PC-3 (cell line): ENCODE measurements at regions not wholly inside any gene's neighbourhood (a gene's known extent, or its start where the extent isn't known, plus 50 kb on each side); places are given as distances from the start of the nearest gene placed in this dataset.

Source experiments
- CTCF ChIP-seq: fragments of 300-600 bp; sonication (generic); conservative IDR thresholded peaks from 2 replicates; pipeline ENCODE4 v1.5.1; 2017; ENCODE audit warnings: antibody characterized with exemption, low read depth, mild to moderate bottlenecking, low read length
- EZH2 ChIP-seq: fragments of 300-600 bp; sonication (generic); IDR thresholded peaks from one replicate; pipeline ENCODE4 v1.6.1; 2017; ENCODE audit warnings: antibody characterized with exemption, mild to moderate bottlenecking, low read length; ENCODE audit not compliant: unreplicated experiment
- EZH2phosphoT487 ChIP-seq: fragments of 300-600 bp; sonication (generic); IDR thresholded peaks from 2 replicates; pipeline ENCODE4 v1.6.1; 2018; ENCODE audit warnings: mild to moderate bottlenecking, antibody characterized with exemption, low read length, borderline replicate concordance

- no peak for TF ChIP-seq EZH2
- TF ChIP-seq CTCF = no peak
- TF ChIP-seq EZH2phosphoT487 = no peak
These were observed 193.7 kb upstream of the PIEZO2 start for GRCh38 chr18:11343096-11343495.
